ENCODE measurements at regions not wholly inside any gene's neighbourhood (a gene's known extent, or its start where the extent isn't known, plus 50 kb on each side); places are given as distances from the start of the nearest gene placed in this dataset.

- TF ChIP-seq ZNF416 (tag by site-specific recombination; IDR thresholded peaks at IDR 0.05): no peak
- TF ChIP-seq, protein P1, sequence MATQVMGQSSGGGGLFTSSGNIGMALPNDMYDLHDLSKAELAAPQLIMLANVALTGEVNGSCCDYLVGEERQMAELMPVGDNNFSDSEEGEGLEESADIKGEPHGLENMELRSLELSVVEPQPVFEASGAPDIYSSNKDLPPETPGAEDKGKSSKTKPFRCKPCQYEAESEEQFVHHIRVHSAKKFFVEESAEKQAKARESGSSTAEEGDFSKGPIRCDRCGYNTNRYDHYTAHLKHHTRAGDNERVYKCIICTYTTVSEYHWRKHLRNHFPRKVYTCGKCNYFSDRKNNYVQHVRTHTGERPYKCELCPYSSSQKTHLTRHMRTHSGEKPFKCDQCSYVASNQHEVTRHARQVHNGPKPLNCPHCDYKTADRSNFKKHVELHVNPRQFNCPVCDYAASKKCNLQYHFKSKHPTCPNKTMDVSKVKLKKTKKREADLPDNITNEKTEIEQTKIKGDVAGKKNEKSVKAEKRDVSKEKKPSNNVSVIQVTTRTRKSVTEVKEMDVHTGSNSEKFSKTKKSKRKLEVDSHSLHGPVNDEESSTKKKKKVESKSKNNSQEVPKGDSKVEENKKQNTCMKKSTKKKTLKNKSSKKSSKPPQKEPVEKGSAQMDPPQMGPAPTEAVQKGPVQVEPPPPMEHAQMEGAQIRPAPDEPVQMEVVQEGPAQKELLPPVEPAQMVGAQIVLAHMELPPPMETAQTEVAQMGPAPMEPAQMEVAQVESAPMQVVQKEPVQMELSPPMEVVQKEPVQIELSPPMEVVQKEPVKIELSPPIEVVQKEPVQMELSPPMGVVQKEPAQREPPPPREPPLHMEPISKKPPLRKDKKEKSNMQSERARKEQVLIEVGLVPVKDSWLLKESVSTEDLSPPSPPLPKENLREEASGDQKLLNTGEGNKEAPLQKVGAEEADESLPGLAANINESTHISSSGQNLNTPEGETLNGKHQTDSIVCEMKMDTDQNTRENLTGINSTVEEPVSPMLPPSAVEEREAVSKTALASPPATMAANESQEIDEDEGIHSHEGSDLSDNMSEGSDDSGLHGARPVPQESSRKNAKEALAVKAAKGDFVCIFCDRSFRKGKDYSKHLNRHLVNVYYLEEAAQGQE (tag by site-specific recombination; IDR thresholded peaks at IDR 0.05): no peak
- TF ChIP-seq ZNF785 (tag by site-specific recombination; IDR thresholded peaks at IDR 0.05): no peak
- TF ChIP-seq, protein P2, sequence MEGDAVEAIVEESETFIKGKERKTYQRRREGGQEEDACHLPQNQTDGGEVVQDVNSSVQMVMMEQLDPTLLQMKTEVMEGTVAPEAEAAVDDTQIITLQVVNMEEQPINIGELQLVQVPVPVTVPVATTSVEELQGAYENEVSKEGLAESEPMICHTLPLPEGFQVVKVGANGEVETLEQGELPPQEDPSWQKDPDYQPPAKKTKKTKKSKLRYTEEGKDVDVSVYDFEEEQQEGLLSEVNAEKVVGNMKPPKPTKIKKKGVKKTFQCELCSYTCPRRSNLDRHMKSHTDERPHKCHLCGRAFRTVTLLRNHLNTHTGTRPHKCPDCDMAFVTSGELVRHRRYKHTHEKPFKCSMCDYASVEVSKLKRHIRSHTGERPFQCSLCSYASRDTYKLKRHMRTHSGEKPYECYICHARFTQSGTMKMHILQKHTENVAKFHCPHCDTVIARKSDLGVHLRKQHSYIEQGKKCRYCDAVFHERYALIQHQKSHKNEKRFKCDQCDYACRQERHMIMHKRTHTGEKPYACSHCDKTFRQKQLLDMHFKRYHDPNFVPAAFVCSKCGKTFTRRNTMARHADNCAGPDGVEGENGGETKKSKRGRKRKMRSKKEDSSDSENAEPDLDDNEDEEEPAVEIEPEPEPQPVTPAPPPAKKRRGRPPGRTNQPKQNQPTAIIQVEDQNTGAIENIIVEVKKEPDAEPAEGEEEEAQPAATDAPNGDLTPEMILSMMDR (tag by site-specific recombination; IDR thresholded peaks at IDR 0.05): no peak
These were observed 334.1 kb upstream of the KLF6 start for GRCh38 chr10:4119107-4119506.
